HUES64 (cell line): ENCODE measurements at regions not wholly inside any gene's neighbourhood (a gene's known extent, or its start where the extent isn't known, plus 50 kb on each side); places are given as distances from the start of the nearest gene placed in this dataset.
"Not testable (repeated sequence)": the region's sequence is repeated elsewhere in the genome, so short reads cannot be mapped to it uniquely, and the experiment has no call there.

ENCODE experiments used
- H3K27ac ChIP-seq: 2 replicates; pipeline ENCODE4 v1.7.0; 2013; ENCODE audit warnings: low read depth, low read length, inconsistent platforms
- H3K27me3 ChIP-seq: 2 replicates; pipeline ENCODE4 v1.6.1; 2013; ENCODE audit warnings: mild to moderate bottlenecking, low read length; ENCODE audit not compliant: insufficient read depth
- H3K36me3 ChIP-seq: 2 replicates; pipeline ENCODE4 v1.6.1; 2013; ENCODE audit warnings: mild to moderate bottlenecking, low read length; ENCODE audit not compliant: insufficient read depth
- H3K4me1 ChIP-seq: 2 replicates; pipeline ENCODE4 v1.6.1; 2013; ENCODE audit warnings: mild to moderate bottlenecking, low read length, moderate library complexity; ENCODE audit not compliant: insufficient read depth
- H3K4me3 ChIP-seq: 2 replicates; pipeline ENCODE4 v1.5.1; 2013; ENCODE audit warnings: mild to moderate bottlenecking, low read length, moderate library complexity
- H3K9ac ChIP-seq: 2 replicates; pipeline ENCODE4 v1.6.1; 2013; ENCODE audit warnings: mild to moderate bottlenecking, low read depth, low read length
- H3K9me3 ChIP-seq: 2 replicates; pipeline ENCODE4 v1.6.1; 2013; ENCODE audit warnings: low read depth, low read length; ENCODE audit not compliant: insufficient read depth
- WGBS: fragments of 150-250, 120-280 bp; methylation state at CpG from one replicate; pipeline ENCODE4 v1.1.7; 2013; ENCODE audit warnings: missing lambda C conversion rate; 5-methylcytosine and 5-hydroxymethylcytosine counted together

DNA sequence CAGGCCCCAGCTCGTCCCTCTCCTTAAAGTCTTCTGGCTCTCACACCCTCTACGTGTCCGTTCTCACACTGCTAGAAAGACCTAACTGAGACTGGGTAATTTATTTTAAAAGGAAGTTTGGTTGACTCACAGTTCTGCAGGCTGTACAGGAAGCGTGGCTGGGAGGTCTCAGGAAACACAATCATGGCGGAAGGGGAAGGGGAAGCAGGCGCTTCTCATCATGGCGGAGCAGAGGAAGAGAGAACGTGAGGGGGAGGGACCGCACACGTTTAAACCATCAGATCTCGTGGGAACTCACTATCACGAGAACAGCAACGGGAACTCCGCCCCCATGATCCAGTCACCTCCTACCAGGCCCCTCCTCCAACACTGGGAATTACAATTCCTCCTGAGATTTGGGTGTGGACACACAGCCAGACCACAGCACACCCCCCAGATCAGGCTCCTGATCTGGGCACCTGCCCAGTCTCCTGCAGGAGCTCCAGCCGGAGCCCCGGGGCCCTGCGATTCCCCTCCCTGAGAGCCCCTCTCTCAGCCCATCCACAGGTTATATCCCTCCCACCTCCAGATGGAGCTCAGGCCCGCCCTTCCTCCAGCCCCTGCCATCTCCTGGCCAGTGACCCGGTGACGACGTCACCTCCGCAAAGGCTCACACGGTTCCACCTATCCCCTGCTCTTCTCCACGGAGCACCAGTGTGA lies 170.2 kb downstream of the BRD1 start:
- Histone ChIP-seq H3K4me3 (no peak overlapping the region), H3K9ac (no peak overlapping the region), H3K27me3 (no peaks in the 10 kb centered on the region), H3K27ac (no peak overlapping the region), H3K36me3 (no peaks in the 10 kb centered on the region), H3K9me3 (no peaks in the 10 kb centered on the region), H3K4me1 (peaks cover 11% of the 10 kb centered on the region)
- 91% methylated on average over 23 of the region's 24 CpGs for WGBS

DNA sequence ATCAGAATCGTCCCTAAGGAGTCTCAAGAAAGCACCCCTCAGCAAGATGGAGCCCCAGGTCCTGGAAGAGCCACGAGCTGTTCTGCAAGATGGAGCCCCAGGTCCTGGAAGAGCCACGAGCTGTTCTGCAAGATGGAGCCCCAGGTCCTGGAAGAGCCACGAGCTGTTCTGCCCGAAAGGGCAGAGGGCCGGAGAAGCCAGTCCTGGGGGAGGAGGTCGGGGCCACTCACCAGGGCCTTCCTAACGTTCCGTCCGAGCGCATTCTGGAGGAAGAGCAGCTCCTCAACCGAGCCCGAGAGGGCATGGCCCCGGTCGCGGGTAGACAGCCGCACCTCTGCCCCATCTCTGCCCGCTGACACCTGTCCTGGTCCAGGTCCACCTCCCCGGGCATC lies 170.8 kb downstream of the BRD1 start:
- not testable (repeated sequence) for H3K9ac ChIP-seq, H3K4me3 ChIP-seq, H3K9me3 ChIP-seq, H3K27me3 ChIP-seq, H3K27ac ChIP-seq, H3K36me3 ChIP-seq
- peaks cover 11% of the 10 kb centered on the region for H3K4me1 ChIP-seq
- WGBS: 87% methylated on average over 19 of the region's 19 CpGs

GRCh38 chr22:49656291-49656851 lies 171.3 kb downstream of the BRD1 start:
- H3K9ac ChIP-seq: no peak overlapping the region
- H3K36me3 ChIP-seq: no peaks in the 10 kb centered on the region
- no peak overlapping the region for H3K4me3 ChIP-seq
- WGBS: 95% methylated on average over 25 of the region's 25 CpGs
- H3K4me1 ChIP-seq: peaks cover 11% of the 10 kb centered on the region
- H3K9me3 ChIP-seq: no peaks in the 10 kb centered on the region
- H3K27me3 ChIP-seq: no peaks in the 10 kb centered on the region
- no peak overlapping the region for H3K27ac ChIP-seq

DNA sequence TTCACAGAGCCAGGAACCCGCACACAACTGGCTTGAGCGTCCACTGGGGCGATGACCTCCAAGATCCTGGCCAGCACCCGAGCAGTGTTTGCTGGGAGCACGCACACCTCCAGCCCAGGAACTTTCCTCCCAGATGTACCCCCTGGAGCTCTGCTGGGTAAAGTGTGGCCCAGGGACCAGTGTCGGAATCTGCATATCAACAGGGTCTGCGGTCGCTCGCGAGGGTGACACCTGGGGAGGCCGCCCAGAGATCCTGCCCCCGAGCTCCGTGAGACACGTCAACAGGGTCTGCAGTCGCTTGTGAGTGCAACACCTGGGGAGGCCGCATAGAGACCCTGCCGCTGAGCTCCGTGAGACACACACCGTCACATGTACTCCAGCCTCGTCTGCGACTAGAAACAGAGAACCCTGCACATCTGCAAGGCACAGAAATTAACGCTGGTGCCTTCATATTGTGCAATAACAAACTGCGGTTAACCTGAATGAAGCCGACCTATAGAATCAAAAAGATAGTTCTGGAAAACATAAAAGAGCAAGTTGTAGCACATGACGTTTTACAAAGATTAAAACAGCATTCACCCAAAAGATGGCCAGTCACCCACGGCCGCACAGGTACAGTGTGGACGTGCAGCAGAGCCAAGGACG lies 172.4 kb downstream of the BRD1 start:
- no peak overlapping the region for H3K4me3 ChIP-seq
- H3K27ac ChIP-seq: no peak overlapping the region
- WGBS: 55% methylated on average over 29 of the region's 29 CpGs
- no peaks in the 10 kb centered on the region for H3K27me3 ChIP-seq
- H3K4me1 ChIP-seq: peaks cover 11% of the 10 kb centered on the region
- H3K9me3 ChIP-seq: no peaks in the 10 kb centered on the region
- H3K9ac ChIP-seq: no peak overlapping the region
- H3K36me3 ChIP-seq: no peaks in the 10 kb centered on the region

- no peaks in the 10 kb centered on the region for H3K36me3 ChIP-seq
- H3K27me3 ChIP-seq: no peaks in the 10 kb centered on the region
- H3K4me3 ChIP-seq: no peak overlapping the region
- no peaks in the 10 kb centered on the region for H3K9me3 ChIP-seq
- no peak overlapping the region for H3K9ac ChIP-seq
- no peak overlapping the region for H3K27ac ChIP-seq
- 91% methylated on average over 32 of the region's 32 CpGs for WGBS
- H3K4me1 ChIP-seq: peaks cover 6% of the 10 kb centered on the region
Observed at GRCh38 chr22:49650336-49651241, 177.1 kb downstream of the BRD1 start.

- WGBS: 92% methylated on average over 29 of the region's 29 CpGs
- no peaks in the 10 kb centered on the region for H3K9me3 ChIP-seq
- no peaks in the 10 kb centered on the region for H3K36me3 ChIP-seq
- H3K4me3 ChIP-seq: no peak overlapping the region
- H3K4me1 ChIP-seq: no peaks in the 10 kb centered on the region
- no peak overlapping the region for H3K9ac ChIP-seq
- H3K27me3 ChIP-seq: no peaks in the 10 kb centered on the region
- no peak overlapping the region for H3K27ac ChIP-seq
Observed at GRCh38 chr22:49649166-49650068, 178.3 kb downstream of the BRD1 start.

DNA sequence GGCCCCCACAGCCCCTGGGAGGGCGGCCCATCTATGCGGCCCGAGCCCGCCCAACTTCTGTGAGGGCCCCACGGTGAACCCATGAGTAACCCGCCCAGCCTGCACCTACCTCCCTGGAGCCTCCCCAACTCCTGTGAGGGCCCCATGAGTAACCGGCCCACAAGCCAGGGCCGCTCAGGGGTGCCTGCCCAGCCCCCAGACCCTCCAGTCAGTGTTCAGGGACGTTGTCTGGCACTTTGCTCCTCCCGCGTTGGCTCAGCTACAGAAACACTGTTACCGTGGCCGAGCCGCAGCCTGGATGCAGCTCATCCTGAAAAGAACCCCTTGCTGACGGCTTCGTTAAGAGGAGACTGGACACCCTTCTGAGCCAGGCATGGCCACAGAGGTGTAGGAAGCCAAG lies 179.6 kb downstream of the BRD1 start:
- no peaks in the 10 kb centered on the region for H3K27me3 ChIP-seq
- no peak overlapping the region for H3K9ac ChIP-seq
- no peaks in the 10 kb centered on the region for H3K9me3 ChIP-seq
- WGBS: 93% methylated on average over 16 of the region's 16 CpGs
- no peaks in the 10 kb centered on the region for H3K4me1 ChIP-seq
- no peaks in the 10 kb centered on the region for H3K36me3 ChIP-seq
- no peak overlapping the region for H3K27ac ChIP-seq
- H3K4me3 ChIP-seq: no peak overlapping the region

GRCh38 chr22:49647627-49648026 lies 180.0 kb downstream of the BRD1 start:
- 75% methylated on average over 3 of the region's 3 CpGs for WGBS
- Histone ChIP-seq H3K36me3 (no peaks in the 10 kb centered on the region), H3K27ac (no peak overlapping the region), H3K9ac (no peak overlapping the region), H3K4me1 (no peaks in the 10 kb centered on the region), H3K9me3 (no peaks in the 10 kb centered on the region), H3K4me3 (no peak overlapping the region), H3K27me3 (no peaks in the 10 kb centered on the region)

DNA sequence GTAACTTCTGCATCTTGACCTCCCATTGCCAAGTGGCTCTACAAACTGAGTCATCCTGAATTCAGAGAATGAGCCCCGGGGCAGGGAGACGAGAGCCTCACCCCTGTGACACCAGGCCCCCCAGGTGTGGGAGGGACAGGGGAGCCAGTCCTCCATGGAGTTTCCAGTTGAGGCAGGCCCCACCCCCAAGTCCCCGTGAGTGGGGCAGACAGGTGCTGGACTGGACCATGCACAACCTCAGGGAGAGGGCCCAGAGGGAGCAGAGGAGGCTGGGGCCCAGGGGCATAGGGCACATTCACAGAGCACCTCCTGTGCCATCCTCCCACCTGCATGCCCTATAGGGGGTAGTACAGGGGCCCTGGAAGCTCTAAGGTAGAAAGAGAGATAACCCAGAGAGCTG lies 180.8 kb downstream of the BRD1 start:
- 63% methylated on average over 3 of the region's 3 CpGs for WGBS
- no peaks in the 10 kb centered on the region for H3K9me3 ChIP-seq
- H3K9ac ChIP-seq: no peak overlapping the region
- H3K36me3 ChIP-seq: no peaks in the 10 kb centered on the region
- no peaks in the 10 kb centered on the region for H3K27me3 ChIP-seq
- no peak overlapping the region for H3K27ac ChIP-seq
- no peaks in the 10 kb centered on the region for H3K4me1 ChIP-seq
- H3K4me3 ChIP-seq: no peak overlapping the region

GRCh38 chr22:49645791-49646550 lies 181.7 kb downstream of the BRD1 start:
- Histone ChIP-seq H3K27ac (no peak overlapping the region), H3K36me3 (no peaks in the 10 kb centered on the region), H3K9ac (no peak overlapping the region), H3K9me3 (no peaks in the 10 kb centered on the region), H3K4me1 (no peaks in the 10 kb centered on the region), H3K4me3 (no peak overlapping the region), H3K27me3 (no peaks in the 10 kb centered on the region)
- WGBS: 95% methylated on average over 13 of the region's 13 CpGs
